ENCODE measurements at regions not wholly inside any gene's neighbourhood (a gene's known extent, or its start where the extent isn't known, plus 50 kb on each side); places are given as distances from the start of the nearest gene placed in this dataset.
A peak's percentile ranks its signal among the peaks of the same experiment; 100 is the strongest.

DNA sequence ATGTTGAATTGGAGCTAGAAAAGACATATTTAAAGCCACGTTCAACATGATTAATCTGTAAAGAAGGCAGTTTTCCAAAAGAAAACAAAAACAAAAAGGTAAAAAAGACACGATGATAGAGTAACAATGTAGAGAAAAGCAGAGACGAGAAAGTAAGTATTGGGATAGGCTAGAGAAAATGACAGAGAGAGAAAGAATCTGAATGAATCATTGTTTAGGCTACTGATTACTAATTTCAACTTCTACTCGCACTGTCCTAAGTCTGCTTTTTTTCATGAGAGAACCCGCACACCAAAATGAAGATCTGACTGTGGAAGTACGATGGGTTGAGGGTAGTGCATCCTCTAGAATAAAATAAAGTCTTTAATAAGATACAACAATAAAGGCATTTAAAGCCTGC, 1599.2 kb upstream of the TMEFF2 start:
- no peak for DNase-seq

DNA sequence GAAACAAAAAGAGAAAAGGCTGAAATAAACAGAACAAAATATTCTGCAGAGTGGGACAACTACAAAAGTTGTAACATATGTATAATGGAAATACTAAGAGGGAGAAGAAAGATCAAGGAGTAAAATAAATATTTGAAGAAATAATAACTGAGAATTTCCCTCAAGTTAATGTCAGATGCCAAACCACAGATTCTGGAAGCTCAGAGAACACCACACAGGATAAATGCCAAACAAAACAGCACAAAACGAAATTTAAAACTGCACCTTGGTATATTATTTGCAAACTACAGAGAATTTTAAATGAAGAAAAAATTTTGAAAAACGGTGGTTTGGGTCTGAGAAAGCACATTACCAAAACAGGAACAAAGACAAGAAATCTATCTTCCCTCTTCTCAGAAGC, 1588.9 kb upstream of the TMEFF2 start:
- no peak for DNase-seq

DNA sequence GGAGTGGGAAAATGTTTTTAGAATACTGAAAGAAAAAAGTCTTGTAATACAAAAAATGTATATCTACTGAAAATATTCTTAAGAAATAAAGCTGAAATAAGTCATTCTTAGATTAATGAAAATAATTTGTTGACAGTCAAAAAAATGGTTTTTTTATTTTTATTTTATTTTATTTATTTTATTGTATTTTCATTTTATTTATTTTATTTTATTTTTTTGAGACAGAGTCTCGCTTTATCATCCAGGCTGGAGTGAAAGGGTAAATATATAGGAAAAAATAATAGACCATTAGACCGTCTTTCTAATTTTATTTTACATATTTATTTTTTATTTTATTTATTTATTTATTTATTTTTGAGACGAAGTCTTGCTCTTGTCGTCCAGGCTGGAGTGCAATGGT, 1583.6 kb upstream of the TMEFF2 start:
- no peak for DNase-seq

- no peak for DNase-seq
Observed at GRCh38 chr2:193776988-193777387, 1582.3 kb upstream of the TMEFF2 start.

- no peak for DNase-seq
Observed at GRCh38 chr2:193774166-193774565, 1579.4 kb upstream of the TMEFF2 start.

DNA sequence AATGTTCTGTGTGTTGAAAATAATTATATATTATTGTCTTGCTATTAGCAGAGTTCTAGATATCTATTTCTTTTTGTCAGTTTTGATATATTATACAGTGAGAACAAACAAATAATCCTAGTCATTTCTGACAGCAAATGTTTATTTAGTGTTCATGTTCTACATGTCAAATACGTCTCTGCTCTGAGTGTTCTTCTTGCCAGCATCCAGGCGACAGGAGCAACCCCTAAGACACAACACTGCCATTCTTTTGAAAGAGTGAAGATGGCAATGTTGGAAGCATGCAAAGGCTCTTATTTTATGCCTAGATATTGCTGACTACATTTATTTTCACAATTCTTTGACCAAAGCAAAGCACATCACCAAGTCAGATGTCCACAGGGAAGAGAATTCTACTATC, 1556.6 kb upstream of the TMEFF2 start:
- no peak for DNase-seq

DNA sequence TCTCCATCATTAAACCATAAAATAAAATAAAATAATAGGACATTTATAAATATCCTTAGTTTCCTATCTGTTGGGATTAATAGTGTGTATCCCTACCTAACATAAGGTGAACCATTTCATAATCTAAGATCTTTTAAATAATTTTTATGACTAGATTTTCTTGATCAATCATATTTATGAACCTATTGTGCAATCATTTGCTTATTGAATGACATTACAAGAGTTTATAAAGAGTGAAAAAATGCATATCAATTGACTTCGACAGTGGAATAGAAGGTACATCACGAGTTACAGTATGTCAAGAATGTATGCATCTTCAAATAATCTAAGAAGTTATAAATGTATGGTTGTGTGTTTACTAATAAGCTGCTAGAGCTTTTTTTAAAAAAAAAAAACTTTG, 1554.8 kb upstream of the TMEFF2 start:
- no peak for DNase-seq

- DNase-seq: peak; percentile 71
Observed at GRCh38 chr2:193743089-193743488, 1548.4 kb upstream of the TMEFF2 start.

DNA sequence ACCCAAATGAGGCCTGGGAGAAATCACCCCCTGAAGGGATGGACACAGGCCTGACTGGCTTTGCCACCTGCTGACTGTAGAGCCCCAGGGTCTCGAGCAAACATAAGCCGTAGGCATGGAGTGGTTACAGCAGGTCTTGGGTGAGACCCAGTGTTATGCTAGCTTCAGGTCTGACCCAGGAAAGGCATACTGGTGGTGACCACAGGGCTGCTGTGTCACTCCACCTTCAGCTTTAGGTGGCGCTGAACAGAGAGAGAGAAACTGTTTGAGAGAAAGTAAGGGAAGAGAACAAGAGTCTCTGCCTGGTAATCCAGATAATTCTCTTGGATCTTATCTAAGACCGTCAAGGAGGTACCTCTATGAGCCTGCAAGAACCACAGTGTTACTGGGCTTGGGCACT, 1544.2 kb upstream of the TMEFF2 start:
- DNase-seq: no peak

DNA sequence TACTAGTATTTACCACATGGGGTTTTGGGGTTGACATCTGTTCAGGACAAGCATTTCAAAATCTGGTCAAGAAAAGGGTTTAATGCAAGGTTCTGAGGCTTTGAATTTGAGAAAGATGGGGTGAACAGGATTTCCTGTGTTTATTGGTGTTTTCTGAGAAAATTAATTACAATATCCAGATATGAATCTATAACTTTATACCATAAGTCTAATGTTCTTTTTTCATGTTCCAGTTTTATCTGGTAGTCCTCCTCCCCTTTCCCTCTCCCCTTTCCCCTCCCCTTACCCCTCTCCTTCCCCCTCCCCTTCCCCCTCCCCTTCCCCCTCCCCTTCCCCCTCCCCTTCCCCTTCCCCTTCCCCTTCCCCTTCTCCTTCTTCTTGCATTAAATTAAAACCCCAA, 1518.2 kb upstream of the TMEFF2 start:
- DNase-seq: no peak

GRCh38 chr2:193703411-193703810, 1508.7 kb upstream of the TMEFF2 start:
- DNase-seq: no peak

DNA sequence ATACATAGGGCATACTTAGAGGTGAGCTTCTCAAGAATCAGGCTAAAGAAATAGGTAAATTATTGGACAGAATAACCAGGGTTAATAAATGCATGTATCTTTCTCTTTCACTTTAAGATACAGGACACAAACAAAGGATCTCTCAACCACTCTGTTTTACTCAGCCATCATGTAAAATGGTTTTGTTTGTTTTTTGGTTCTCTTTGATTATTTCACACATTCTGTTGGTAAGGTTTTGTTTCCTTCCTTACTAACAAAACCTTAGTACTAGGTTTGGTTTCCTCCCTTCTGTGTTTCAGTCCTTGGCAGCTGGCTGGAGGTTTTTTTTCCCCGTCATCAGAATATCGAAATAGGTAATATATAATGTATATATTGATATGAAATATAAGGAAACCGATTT, 1506.8 kb upstream of the TMEFF2 start:
- DNase-seq: no peak

DNA sequence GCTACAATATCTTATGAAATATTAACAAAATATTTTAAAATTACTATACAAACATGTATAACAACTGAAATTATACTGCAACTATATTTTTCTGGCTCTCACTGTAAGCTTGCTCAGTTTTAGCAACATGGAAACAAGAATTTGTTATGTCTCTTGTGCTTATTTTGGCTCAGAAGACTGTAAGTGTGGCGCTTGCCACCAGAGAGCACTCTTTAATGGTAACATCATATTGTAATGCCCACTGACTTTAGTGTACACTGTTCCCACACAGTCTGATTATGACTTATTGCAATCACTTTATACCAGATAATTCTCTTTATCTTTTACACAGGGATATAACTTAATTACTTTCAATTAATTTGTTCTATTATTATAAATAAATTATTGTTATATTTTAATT, 1500.6 kb upstream of the TMEFF2 start:
- peak; percentile 57 for DNase-seq

- DNase-seq: peak; percentile 85
Observed at GRCh38 chr2:193693758-193694157, 1499.0 kb upstream of the TMEFF2 start.

DNA sequence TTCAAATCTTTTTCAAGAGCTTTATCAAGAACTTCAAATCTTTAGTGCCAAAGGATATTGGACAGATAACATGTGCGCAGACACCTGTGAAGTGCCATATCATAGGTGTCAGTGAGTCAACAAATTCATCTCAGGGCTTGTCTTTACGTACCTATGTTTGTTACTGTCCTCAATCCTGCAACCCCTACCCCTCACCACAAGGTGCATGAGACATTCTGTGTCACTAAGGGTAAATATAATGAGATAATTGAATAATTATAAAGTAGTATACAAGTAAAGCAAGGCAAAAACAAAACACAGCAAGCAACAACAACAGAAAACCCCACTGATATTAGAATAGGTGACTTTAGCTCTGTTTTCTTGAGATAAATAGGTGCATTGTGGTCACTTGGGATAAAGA, 1495.8 kb upstream of the TMEFF2 start:
- DNase-seq: no peak

GRCh38 chr2:193687195-193687594, 1492.5 kb upstream of the TMEFF2 start:
- no peak for DNase-seq

DNA sequence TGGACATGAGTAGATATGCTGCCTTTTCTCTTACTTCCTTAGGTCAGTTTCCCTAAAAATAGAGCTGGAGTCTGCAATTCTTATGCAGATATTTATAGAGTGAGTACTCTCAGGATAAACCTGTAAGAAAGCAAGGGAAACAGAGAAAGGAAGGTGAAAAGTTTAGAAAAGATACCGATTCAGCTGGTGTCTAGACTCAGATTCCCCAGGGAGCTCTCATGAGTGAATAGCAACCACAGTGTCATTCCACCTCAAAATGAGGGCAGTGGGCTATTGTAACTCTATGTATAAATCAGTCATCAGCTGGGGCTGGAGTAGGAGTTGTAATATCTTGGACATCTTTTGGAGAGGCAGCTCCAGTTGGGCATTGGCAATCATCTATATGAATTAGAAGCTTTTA, 1485.1 kb upstream of the TMEFF2 start:
- DNase-seq: no peak

GRCh38 chr2:193670478-193670877, 1475.7 kb upstream of the TMEFF2 start:
- DNase-seq: no peak

GRCh38 chr2:193668557-193669323, 1474.0 kb upstream of the TMEFF2 start:
- DNase-seq: no peak

- DNase-seq: no peak
Observed at GRCh38 chr2:193627927-193628272, 1433.2 kb upstream of the TMEFF2 start.

DNA sequence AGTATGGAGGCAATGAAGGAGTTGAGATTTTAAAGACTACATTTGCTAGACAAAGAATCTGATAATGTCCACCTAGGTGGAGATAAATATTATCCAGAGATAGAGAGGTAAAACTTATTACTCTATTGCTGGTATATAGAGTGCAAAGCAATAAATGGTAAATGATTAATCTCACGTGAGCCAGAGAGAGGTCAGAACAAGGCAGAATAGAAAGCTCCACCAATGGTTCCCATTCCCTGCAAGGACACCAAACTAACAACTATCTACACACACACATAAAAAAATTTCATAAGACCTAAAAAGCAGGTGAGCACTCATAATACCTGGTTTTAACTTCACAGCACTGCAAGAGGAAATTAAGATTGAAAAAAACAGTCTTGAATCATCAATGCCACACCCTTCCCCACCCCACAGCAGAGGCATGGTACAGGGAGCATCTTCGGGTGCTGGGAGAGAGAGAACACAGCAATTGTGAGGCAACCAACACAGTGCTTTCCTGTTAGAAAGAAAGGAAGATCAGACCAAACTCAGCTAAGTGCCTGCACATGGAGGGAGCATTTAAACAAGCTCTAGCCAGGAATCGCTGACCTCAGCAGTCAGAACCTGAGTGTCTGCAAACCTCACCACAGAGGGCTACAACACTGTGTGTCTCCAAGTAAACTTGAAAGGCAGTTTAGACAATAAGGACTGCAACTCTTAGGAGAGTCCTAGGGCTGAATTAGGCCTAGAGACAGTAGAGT, 1432.6 kb upstream of the TMEFF2 start:
- DNase-seq: no peak

DNA sequence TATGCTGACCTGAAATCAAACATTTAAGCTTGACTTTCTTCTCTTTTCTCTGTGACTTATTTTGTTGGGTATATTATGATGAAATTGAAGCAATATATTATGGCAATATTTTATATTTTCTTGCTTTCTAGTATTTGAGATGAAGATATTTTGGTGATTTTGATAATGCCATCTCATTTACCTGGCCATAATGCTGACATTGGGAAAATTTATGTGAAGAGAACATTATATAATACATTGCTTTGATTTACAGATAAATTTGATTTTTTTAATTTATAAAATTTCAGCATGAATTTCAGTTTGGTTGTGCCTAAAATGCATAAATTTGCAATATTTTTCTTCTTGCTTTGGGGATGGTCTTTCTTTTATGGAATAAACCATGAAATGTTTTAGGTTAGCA, 1413.7 kb upstream of the TMEFF2 start:
- no peak for DNase-seq

GRCh38 chr2:193590831-193591230, 1396.1 kb upstream of the TMEFF2 start:
- DNase-seq: no peak

GRCh38 chr2:193584522-193584938, 1389.8 kb upstream of the TMEFF2 start:
- no peak for DNase-seq

Data from NCI-H1436 (cell line).